ENCODE measurements at regions not wholly inside any gene's neighbourhood (a gene's known extent, or its start where the extent isn't known, plus 50 kb on each side); places are given as distances from the start of the nearest gene placed in this dataset.

- Mint-ChIP-seq H3K9me3 (no peaks in the 10 kb centered on the region), H3K36me3 (ENCODE audit: low read depth) (no peaks in the 10 kb centered on the region), H3K27ac (no peak overlapping the region), H3K4me1 (no peaks in the 10 kb centered on the region), H3K4me3 (no peak overlapping the region), H3K27me3 (no peaks in the 10 kb centered on the region)
- POLR2A ChIA-PET: no interaction called here
- no peak for DNase-seq
- no peak for ATAC-seq (ENCODE audit: low read depth)
- intact Hi-C loops (cut with micrococcal nuclease): no loop called here
- TF ChIP-seq CTCF (IDR thresholded peaks at IDR 0.05): no peak
- CTCF ChIA-PET: no interaction called here
These were observed 339.0 kb downstream of the GPR37 start for GRCh38 chr7:124426621-124427020.

GRCh38 chr7:124423863-124424262 lies 341.7 kb downstream of the GPR37 start:
- no peak overlapping the region for H3K4me3 Mint-ChIP-seq
- POLR2A ChIA-PET: no interaction called here
- TF ChIP-seq CTCF (IDR thresholded peaks at IDR 0.05): no peak

GRCh38 chr7:124422081-124422480 lies 343.5 kb downstream of the GPR37 start:
- Mint-ChIP-seq H3K9me3 (no peaks in the 10 kb centered on the region), H3K36me3 (ENCODE audit: low read depth) (no peaks in the 10 kb centered on the region), H3K4me3 (no peak overlapping the region), H3K27me3 (no peaks in the 10 kb centered on the region), H3K4me1 (no peaks in the 10 kb centered on the region), H3K27ac (no peak overlapping the region)
- CTCF ChIA-PET: no interaction called here
- POLR2A ChIA-PET: no interaction called here
- intact Hi-C loops (cut with micrococcal nuclease): no loop called here
- no peak for TF ChIP-seq CTCF (IDR thresholded peaks at IDR 0.05)
- DNase-seq: no peak
- ATAC-seq (ENCODE audit: low read depth): no peak

More at GRCh38 chr7:124423863-124424262, 341.7 kb downstream of the GPR37 start:
- DNase-seq: no peak
- no peaks in the 10 kb centered on the region for H3K27me3 Mint-ChIP-seq
- H3K9me3 Mint-ChIP-seq: no peaks in the 10 kb centered on the region
- H3K36me3 Mint-ChIP-seq (ENCODE audit: low read depth): no peaks in the 10 kb centered on the region
- intact Hi-C loops (cut with micrococcal nuclease): no loop called here
- no peaks in the 10 kb centered on the region for H3K4me1 Mint-ChIP-seq
- no peak overlapping the region for H3K27ac Mint-ChIP-seq
- CTCF ChIA-PET: no interaction called here
- ATAC-seq (ENCODE audit: low read depth): no peak

GRCh38 chr7:124420367-124420766 lies 345.2 kb downstream of the GPR37 start:
- ChIA-PET CTCF (no interaction called here), POLR2A (no interaction called here)
- Mint-ChIP-seq H3K4me1 (no peaks in the 10 kb centered on the region), H3K36me3 (ENCODE audit: low read depth) (no peaks in the 10 kb centered on the region), H3K27ac (no peak overlapping the region), H3K27me3 (no peaks in the 10 kb centered on the region), H3K4me3 (no peak overlapping the region), H3K9me3 (no peaks in the 10 kb centered on the region)
- intact Hi-C loops (cut with micrococcal nuclease): no loop called here
- ATAC-seq (ENCODE audit: low read depth): no peak
- TF ChIP-seq CTCF (IDR thresholded peaks at IDR 0.05): no peak
- DNase-seq: no peak

- no peaks in the 10 kb centered on the region for H3K4me1 Mint-ChIP-seq
- H3K36me3 Mint-ChIP-seq (ENCODE audit: low read depth): no peaks in the 10 kb centered on the region
- H3K27me3 Mint-ChIP-seq: no peaks in the 10 kb centered on the region
- ChIA-PET POLR2A (no interaction called here), CTCF (no interaction called here)
- intact Hi-C loops (cut with micrococcal nuclease): no loop called here
- H3K9me3 Mint-ChIP-seq: no peaks in the 10 kb centered on the region
- DNase-seq (no peak), ATAC-seq (ENCODE audit: low read depth) (no peak)
- no peak overlapping the region for H3K27ac Mint-ChIP-seq
- no peak for TF ChIP-seq CTCF (IDR thresholded peaks at IDR 0.05)
- no peak overlapping the region for H3K4me3 Mint-ChIP-seq
These were observed 352.6 kb downstream of the GPR37 start for GRCh38 chr7:124413029-124413428.
